ENCODE measurements at regions not wholly inside any gene's neighbourhood (a gene's known extent, or its start where the extent isn't known, plus 50 kb on each side); places are given as distances from the start of the nearest gene placed in this dataset.

GRCh38 chr9:81832571-81833285, 95.5 kb upstream of the SPATA31D4 start:
- H3K27me3 Mint-ChIP-seq (ENCODE audit: insufficient read depth), result peaks cover 45% of the 10 kb centered on the region
- H3K27ac Mint-ChIP-seq, result no peak overlapping the region
- DNase-seq, result no peak
- no peaks in the 10 kb centered on the region for H3K36me3 Mint-ChIP-seq (ENCODE audit: low read depth)
- peaks cover 19% of the 10 kb centered on the region for H3K4me1 Mint-ChIP-seq
- WGBS, 2 experiments (ENCODE audit: insufficient coverage in 1 of 2, insufficient read length in 1 of 2), result 91 to 96% methylated on average over 4 to 6 of the region's 6 CpGs
- H3K4me3 Mint-ChIP-seq, result no peak overlapping the region
- Histone ChIP-seq H3K27me3 (ENCODE audit: control insufficient read depth, insufficient read depth, low read length, poor library complexity, severe bottlenecking) (peaks cover 10% of the 10 kb centered on the region), H3K36me3 (ENCODE audit: control insufficient read depth, insufficient read depth, low read length) (no peaks in the 10 kb centered on the region), H3K9me3 (ENCODE audit: control insufficient read depth, low read length) (no peaks in the 10 kb centered on the region), H3K4me3 (ENCODE audit: low read length) (no peak overlapping the region), H3K27ac (ENCODE audit: low read depth, low read length) (no peak overlapping the region), H3K4me1 (ENCODE audit: control insufficient read depth, insufficient read depth, low read length) (peaks cover under 1% of the 10 kb centered on the region), H3K9ac (ENCODE audit: extremely low read depth, low read length, poor library complexity, severe bottlenecking) (no peak overlapping the region)
- no peaks in the 10 kb centered on the region for H3K9me3 Mint-ChIP-seq
- no peak for TF ChIP-seq CTCF (conservative IDR thresholded peaks at IDR 0.05)

GRCh38 chr9:81833563-81834345, 94.5 kb upstream of the SPATA31D4 start:
- Histone ChIP-seq H3K4me1 (ENCODE audit: control insufficient read depth, insufficient read depth, low read length) (no peaks in the 10 kb centered on the region), H3K36me3 (ENCODE audit: control insufficient read depth, insufficient read depth, low read length) (no peaks in the 10 kb centered on the region), H3K4me3 (ENCODE audit: low read length) (no peak overlapping the region), H3K27me3 (ENCODE audit: control insufficient read depth, insufficient read depth, low read length, poor library complexity, severe bottlenecking) (peaks cover 5% of the 10 kb centered on the region), H3K9ac (ENCODE audit: extremely low read depth, low read length, poor library complexity, severe bottlenecking) (no peak overlapping the region), H3K27ac (ENCODE audit: low read depth, low read length) (no peak overlapping the region), H3K9me3 (ENCODE audit: control insufficient read depth, low read length) (no peaks in the 10 kb centered on the region)
- Mint-ChIP-seq H3K4me1 (peaks cover 9% of the 10 kb centered on the region), H3K27ac (no peak overlapping the region), H3K36me3 (ENCODE audit: low read depth) (no peaks in the 10 kb centered on the region), H3K27me3 (ENCODE audit: insufficient read depth) (peaks cover 43% of the 10 kb centered on the region), H3K4me3 (no peak overlapping the region), H3K9me3 (no peaks in the 10 kb centered on the region)
- DNase-seq, result no peak
- WGBS, 2 experiments (ENCODE audit: insufficient coverage in 1 of 2, insufficient read length in 1 of 2), result 98 to 100% methylated on average over 6 to 9 of the region's 9 CpGs
- TF ChIP-seq CTCF (conservative IDR thresholded peaks at IDR 0.05), result no peak

GRCh38 chr9:81841333-81841732, 86.9 kb upstream of the SPATA31D4 start:
- H3K4me3 Mint-ChIP-seq, result no peak overlapping the region

More at GRCh38 chr9:81841333-81841732, 86.9 kb upstream of the SPATA31D4 start:
- WGBS, 2 experiments (ENCODE audit: insufficient coverage in 1 of 2, insufficient read length in 1 of 2), result 78 to 86% methylated on average over 6 of the region's 6 CpGs
- H3K27ac ChIP-seq (ENCODE audit: low read depth, low read length), result no peak overlapping the region
- Mint-ChIP-seq H3K27ac (no peak overlapping the region), H3K9me3 (no peaks in the 10 kb centered on the region), H3K36me3 (ENCODE audit: low read depth) (no peaks in the 10 kb centered on the region), H3K4me1 (peaks cover 18% of the 10 kb centered on the region), H3K27me3 (ENCODE audit: insufficient read depth) (peaks cover 18% of the 10 kb centered on the region)
- no peak overlapping the region for H3K4me3 ChIP-seq (ENCODE audit: low read length)
- no peaks in the 10 kb centered on the region for H3K36me3 ChIP-seq (ENCODE audit: control insufficient read depth, insufficient read depth, low read length)
- H3K9me3 ChIP-seq (ENCODE audit: control insufficient read depth, low read length), result no peaks in the 10 kb centered on the region
- no peak overlapping the region for H3K9ac ChIP-seq (ENCODE audit: extremely low read depth, low read length, poor library complexity, severe bottlenecking)
- DNase-seq, result peak; percentile 68
- peak; percentile 61 for TF ChIP-seq CTCF (conservative IDR thresholded peaks at IDR 0.05)
- no peaks in the 10 kb centered on the region for H3K4me1 ChIP-seq (ENCODE audit: control insufficient read depth, insufficient read depth, low read length)
- no peaks in the 10 kb centered on the region for H3K27me3 ChIP-seq (ENCODE audit: control insufficient read depth, insufficient read depth, low read length, poor library complexity, severe bottlenecking)
